ENCODE measurements at regions not wholly inside any gene's neighbourhood (a gene's known extent, or its start where the extent isn't known, plus 50 kb on each side); places are given as distances from the start of the nearest gene placed in this dataset.

- Histone ChIP-seq H3K4me1 (ENCODE audit: control insufficient read depth, extremely low read depth, insufficient read depth, low read length) (no peaks in the 10 kb centered on the region), H2AFZ (ENCODE audit: low read depth, low read length) (no peak overlapping the region), H3K9me3 (replicated peaks; ENCODE audit: control insufficient read depth, insufficient read depth, low read length) (no peaks in the 10 kb centered on the region), H3K4me2 (ENCODE audit: insufficient read depth, low read length) (no peak overlapping the region), H3K4me3 (replicated peaks in 1 of 3; ENCODE audit: insufficient read depth in 1 of 3, low read depth in 1 of 3, low read length in 3 of 3) (no peak overlapping the region), H3K9me1 (replicated peaks; ENCODE audit: control insufficient read depth, extremely low read depth, insufficient read depth, low read length) (no peaks in the 10 kb centered on the region), H3K36me3 (ENCODE audit: control insufficient read depth in 2 of 2, extremely low read depth in 1 of 2, insufficient read depth in 2 of 2, low read length in 2 of 2) (no peaks in the 10 kb centered on the region), H3K27me3 (ENCODE audit: control insufficient read depth in 2 of 2, insufficient read depth in 2 of 2, low read length in 2 of 2) (no peaks in the 10 kb centered on the region), H3K79me2 (ENCODE audit: control insufficient read depth, insufficient read depth, low read length) (no peaks in the 10 kb centered on the region), H3K9ac (replicated peaks; ENCODE audit: extremely low read depth, insufficient read depth, low read length) (no peak overlapping the region), H3K27ac (ENCODE audit: insufficient read depth, low read depth, low read length) (no peak overlapping the region), H4K20me1 (replicated peaks; ENCODE audit: control insufficient read depth, extremely low read depth, insufficient read depth, low read length) (no peaks in the 10 kb centered on the region)
- dilution Hi-C loops (cut with MboI; ENCODE audit: extremely low pct_ligation_motif_present, low sequenced_read_pairs) = no loop called here
- intact Hi-C loops (cut with micrococcal nuclease) = no loop called here
- POLR2A ChIA-PET = no interaction called here
- no TSS peak for BruUV-seq (replicated peaks)
- FAIRE-seq = no peak
- no peak for TF ChIP-seq GATA2 (IDR thresholded peaks at IDR 0.05; ENCODE audit: insufficient read depth, insufficient read length, low read depth, low read length)
- no peak for TF ChIP-seq POLR2AphosphoS5 (IDR thresholded peaks at IDR 0.05; ENCODE audit: insufficient read depth, low read depth, low read length)
- no peak for DNase-seq (ENCODE audit: low read depth, low spot score)
- CTCF ChIA-PET = no interaction called here
These were observed 71.1 kb upstream of the TRPM1 start for GRCh38 chr15:31172606-31173005.

DNA sequence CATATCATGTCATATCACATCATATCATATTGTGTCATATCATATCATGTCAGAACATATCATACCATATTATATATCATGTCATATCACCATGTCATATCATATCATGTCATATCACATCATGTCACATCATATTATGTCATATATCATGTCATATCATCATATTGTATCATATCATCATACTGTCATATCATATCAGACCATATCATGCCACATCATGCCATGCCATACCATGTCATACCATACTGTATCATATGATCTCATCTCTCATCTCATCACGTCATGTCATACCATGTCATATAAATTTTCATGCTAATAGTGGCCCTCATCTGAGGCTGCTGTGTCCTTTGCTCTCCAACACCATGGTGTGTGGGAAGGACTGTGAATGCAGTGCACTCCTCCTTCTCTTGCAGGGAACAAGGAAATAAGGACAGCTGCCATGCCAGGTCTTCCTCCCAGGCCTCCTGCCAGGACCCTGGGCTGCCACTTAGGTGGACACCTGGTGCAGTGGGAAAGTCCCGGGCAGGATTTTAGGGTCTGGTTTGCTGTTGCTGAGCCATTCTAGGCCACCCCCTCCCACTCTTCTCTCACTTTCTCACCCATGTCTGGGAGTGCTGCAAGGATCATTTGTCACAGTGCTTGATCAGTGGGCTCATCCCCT is 72.4 kb upstream of the TRPM1 start:
- no peak for TF ChIP-seq JUN (IDR thresholded peaks at IDR 0.05; ENCODE audit: borderline replicate concordance, insufficient read depth, insufficient read length, low read depth)
- TF ChIP-seq POLR2A (IDR thresholded peaks at IDR 0.05; ENCODE audit: low read depth, low read length) = no peak
- TF ChIP-seq GATA2 (IDR thresholded peaks at IDR 0.05; ENCODE audit: insufficient read depth, insufficient read length, low read depth, low read length) = no peak
- no peak for TF ChIP-seq CTCF (IDR thresholded peaks at IDR 0.05; ENCODE audit: extremely low read depth in 1 of 2, insufficient read depth in 1 of 2, low read depth in 1 of 2, low read length in 2 of 2)
- TF ChIP-seq MAX (IDR thresholded peaks at IDR 0.05; ENCODE audit: insufficient read depth, insufficient read length) = no peak
- no peak for TF ChIP-seq EZH2 (IDR thresholded peaks at IDR 0.05; ENCODE audit: borderline replicate concordance, low read depth, low read length, severe bottlenecking)
- TF ChIP-seq FOS (IDR thresholded peaks at IDR 0.05; ENCODE audit: borderline replicate concordance, insufficient read depth, low read length) = no peak
- no peak for TF ChIP-seq POLR2AphosphoS5 (IDR thresholded peaks at IDR 0.05; ENCODE audit: insufficient read depth, low read depth, low read length)
- no peak for TF ChIP-seq MYC (IDR thresholded peaks at IDR 0.05; ENCODE audit: low read depth, low read length)
- H3K9ac ChIP-seq (replicated peaks; ENCODE audit: extremely low read depth, insufficient read depth, low read length) = no peak overlapping the region
- H3K79me2 ChIP-seq (ENCODE audit: control insufficient read depth, insufficient read depth, low read length) = no peaks in the 10 kb centered on the region
- no TSS peak for BruUV-seq (replicated peaks)
- POLR2A ChIA-PET = no interaction called here
- dilution Hi-C loops (cut with MboI; ENCODE audit: extremely low pct_ligation_motif_present, low sequenced_read_pairs) (no loop called here), intact Hi-C loops (cut with micrococcal nuclease) (no loop called here)
- H3K9me3 ChIP-seq (replicated peaks; ENCODE audit: control insufficient read depth, insufficient read depth, low read length) = no peaks in the 10 kb centered on the region
- no peak overlapping the region for H2AFZ ChIP-seq (ENCODE audit: low read depth, low read length)
- H3K27ac ChIP-seq (ENCODE audit: insufficient read depth, low read depth, low read length) = no peak overlapping the region
- FAIRE-seq (no peak), DNase-seq (ENCODE audit: low read depth, low spot score) (no peak)
- H4K20me1 ChIP-seq (replicated peaks; ENCODE audit: control insufficient read depth, extremely low read depth, insufficient read depth, low read length) = no peaks in the 10 kb centered on the region
- no peak overlapping the region for H3K4me3 ChIP-seq (replicated peaks in 1 of 3; ENCODE audit: insufficient read depth in 1 of 3, low read depth in 1 of 3, low read length in 3 of 3)
- H3K4me2 ChIP-seq (ENCODE audit: insufficient read depth, low read length) = no peak overlapping the region
- CTCF ChIA-PET = no interaction called here
- H3K36me3 ChIP-seq (ENCODE audit: control insufficient read depth in 2 of 2, extremely low read depth in 1 of 2, insufficient read depth in 2 of 2, low read length in 2 of 2) = no peaks in the 10 kb centered on the region
- H3K9me1 ChIP-seq (replicated peaks; ENCODE audit: control insufficient read depth, extremely low read depth, insufficient read depth, low read length) = no peaks in the 10 kb centered on the region
- H3K4me1 ChIP-seq (ENCODE audit: control insufficient read depth, extremely low read depth, insufficient read depth, low read length) = no peaks in the 10 kb centered on the region
- H3K27me3 ChIP-seq (ENCODE audit: control insufficient read depth in 2 of 2, insufficient read depth in 2 of 2, low read length in 2 of 2) = no peaks in the 10 kb centered on the region
